ENCODE measurements at regions not wholly inside any gene's neighbourhood (a gene's known extent, or its start where the extent isn't known, plus 50 kb on each side); places are given as distances from the start of the nearest gene placed in this dataset.

DNA sequence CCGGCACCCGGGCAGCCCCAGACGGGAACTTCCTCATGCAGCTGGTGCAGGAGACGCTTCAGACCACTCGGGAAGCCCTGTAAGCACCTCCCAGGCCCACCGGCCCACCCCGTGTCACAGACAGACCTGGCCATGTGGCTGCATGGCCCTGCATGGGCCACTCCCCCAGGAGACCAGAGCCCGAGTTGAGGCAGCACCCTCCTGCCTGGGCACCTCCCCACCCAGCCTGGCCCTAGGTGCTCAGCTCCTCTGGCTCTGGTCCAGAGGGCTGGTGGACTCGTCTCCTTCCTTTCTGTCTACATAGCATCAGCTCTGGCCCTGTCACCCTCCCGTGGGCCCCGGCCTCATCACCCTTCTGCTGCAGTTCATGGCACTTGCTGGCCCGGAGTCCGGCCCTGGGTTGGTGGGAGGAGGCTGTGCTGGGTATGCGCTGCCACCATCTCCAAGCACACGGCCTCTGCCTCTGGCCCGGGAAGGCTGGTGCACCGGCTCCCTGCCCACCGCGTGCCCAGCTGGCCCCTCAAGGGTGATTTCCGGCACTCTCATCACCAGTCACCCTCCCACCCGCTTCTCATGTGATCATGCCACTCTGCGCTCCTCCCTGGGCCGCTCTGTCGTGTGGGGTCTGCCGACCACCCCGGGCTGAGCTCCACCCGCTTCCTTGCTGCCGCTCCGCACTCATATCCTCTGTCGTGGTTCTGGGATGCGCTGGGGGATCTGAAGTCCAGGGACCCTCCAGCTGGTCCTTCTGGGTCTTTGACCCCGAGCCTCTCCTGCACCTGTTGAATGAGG, 53.1 kb upstream of the DPYSL4 start:
- TF ChIP-seq, protein P1, sequence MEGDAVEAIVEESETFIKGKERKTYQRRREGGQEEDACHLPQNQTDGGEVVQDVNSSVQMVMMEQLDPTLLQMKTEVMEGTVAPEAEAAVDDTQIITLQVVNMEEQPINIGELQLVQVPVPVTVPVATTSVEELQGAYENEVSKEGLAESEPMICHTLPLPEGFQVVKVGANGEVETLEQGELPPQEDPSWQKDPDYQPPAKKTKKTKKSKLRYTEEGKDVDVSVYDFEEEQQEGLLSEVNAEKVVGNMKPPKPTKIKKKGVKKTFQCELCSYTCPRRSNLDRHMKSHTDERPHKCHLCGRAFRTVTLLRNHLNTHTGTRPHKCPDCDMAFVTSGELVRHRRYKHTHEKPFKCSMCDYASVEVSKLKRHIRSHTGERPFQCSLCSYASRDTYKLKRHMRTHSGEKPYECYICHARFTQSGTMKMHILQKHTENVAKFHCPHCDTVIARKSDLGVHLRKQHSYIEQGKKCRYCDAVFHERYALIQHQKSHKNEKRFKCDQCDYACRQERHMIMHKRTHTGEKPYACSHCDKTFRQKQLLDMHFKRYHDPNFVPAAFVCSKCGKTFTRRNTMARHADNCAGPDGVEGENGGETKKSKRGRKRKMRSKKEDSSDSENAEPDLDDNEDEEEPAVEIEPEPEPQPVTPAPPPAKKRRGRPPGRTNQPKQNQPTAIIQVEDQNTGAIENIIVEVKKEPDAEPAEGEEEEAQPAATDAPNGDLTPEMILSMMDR (IDR thresholded peaks at IDR 0.05): no peak
- TF ChIP-seq POLR2A (IDR thresholded peaks at IDR 0.05) (no peak), POLR2AphosphoS5 (IDR thresholded peaks at IDR 0.05) (no peak)
